ENCODE measurements at regions not wholly inside any gene's neighbourhood (a gene's known extent, or its start where the extent isn't known, plus 50 kb on each side); places are given as distances from the start of the nearest gene placed in this dataset.
"Not testable (repeated sequence)": the region's sequence is repeated elsewhere in the genome, so short reads cannot be mapped to it uniquely, and the experiment has no call there.

DNA sequence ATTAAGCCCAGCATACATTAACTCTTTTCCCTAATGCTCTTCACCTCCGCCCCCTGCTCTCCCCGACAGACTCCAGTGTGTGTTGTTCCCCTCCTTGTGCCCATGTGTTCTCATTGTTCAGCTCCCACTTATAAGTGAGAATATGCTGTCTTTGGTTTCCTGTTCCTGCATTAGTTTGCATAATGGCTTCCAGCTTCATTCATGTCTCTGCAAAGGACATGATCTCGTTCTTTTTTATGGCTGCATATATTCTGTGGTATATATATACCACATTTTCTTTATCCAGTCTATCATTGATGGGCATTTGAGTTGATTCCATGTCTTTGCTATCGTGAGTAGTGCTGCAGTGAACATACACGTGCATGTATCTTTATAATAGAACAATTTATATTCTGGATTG lies 69.3 kb upstream of the NAA35 start:
- TF ChIP-seq POLR2AphosphoS5, CTCF (IDR thresholded peaks at IDR 0.05): not testable (repeated sequence)
